SK-N-SH treated with all-trans-retinoic acid at 6 μM for 48 hours (cell line): ENCODE measurements at regions not wholly inside any gene's neighbourhood (a gene's known extent, or its start where the extent isn't known, plus 50 kb on each side); places are given as distances from the start of the nearest gene placed in this dataset.

Experiments
- CREB5 ChIP-seq: fragments of 250-450 bp; sonication (Bioruptor Pico); IDR thresholded peaks from 2 replicates; pipeline ENCODE4 v1.5.1; 2020; ENCODE audit warnings: low read depth, mild to moderate bottlenecking, moderate library complexity
- PATZ1 ChIP-seq: fragments of 250-450 bp; sonication (Bioruptor Pico); IDR thresholded peaks from 2 replicates; pipeline ENCODE4 v1.8.0; 2020; ENCODE audit warnings: mild to moderate bottlenecking, moderate library complexity, borderline replicate concordance
- ZFP3 ChIP-seq: fragments of 250-450 bp; sonication (Bioruptor Pico); IDR thresholded peaks from 2 replicates; pipeline ENCODE4 v1.5.0; 2020; ENCODE audit warnings: mild to moderate bottlenecking, moderate library complexity
- ZNF70 ChIP-seq: fragments of 450-650 bp; formaldehyde crosslinking; IDR thresholded peaks from 2 replicates; pipeline ENCODE4 v1.5.0; 2020; ENCODE audit warnings: mild to moderate bottlenecking, moderate library complexity

GRCh38 chr5:157913575-157913974, 54.6 kb upstream of the CLINT1 start:
- no peak for TF ChIP-seq ZFP3 (CRISPR knock-in tag)
- TF ChIP-seq CREB5 (CRISPR knock-in tag), result no peak
- TF ChIP-seq PATZ1 (CRISPR knock-in tag), result no peak
- no peak for TF ChIP-seq ZNF70
